Gastrocnemius medialis (tissue), 4 donors: ENCODE measurements at regions not wholly inside any gene's neighbourhood (a gene's known extent, or its start where the extent isn't known, plus 50 kb on each side); places are given as distances from the start of the nearest gene placed in this dataset.

Source experiments
- POLR2A ChIP-seq, 2 donors: fragments of 450-650 bp; IDR thresholded peaks; one replicate each; pipeline ENCODE4 v1.6.1; 2017; ENCODE audit warnings: antibody characterized with exemption in 2 of 2, mild to moderate bottlenecking in 2 of 2, moderate library complexity in 2 of 2
- TF ChIP-seq, protein P1 (sequence below), 5 experiments: fragments of 450-650 bp in 3 of 5; fragments of 200-600 bp in 2 of 5; sonication (generic) in 2 of 5; IDR thresholded peaks in 4 of 5; conservative IDR thresholded peaks in 1 of 5; 1 replicate in 4 of 5; 2 replicates in 1 of 5; pipeline ENCODE4 v1.5.1; 2016 to 2019; ENCODE audit warnings: antibody characterized with exemption in 5 of 5, mild to moderate bottlenecking in 3 of 5, moderate library complexity in 3 of 5

DNA sequence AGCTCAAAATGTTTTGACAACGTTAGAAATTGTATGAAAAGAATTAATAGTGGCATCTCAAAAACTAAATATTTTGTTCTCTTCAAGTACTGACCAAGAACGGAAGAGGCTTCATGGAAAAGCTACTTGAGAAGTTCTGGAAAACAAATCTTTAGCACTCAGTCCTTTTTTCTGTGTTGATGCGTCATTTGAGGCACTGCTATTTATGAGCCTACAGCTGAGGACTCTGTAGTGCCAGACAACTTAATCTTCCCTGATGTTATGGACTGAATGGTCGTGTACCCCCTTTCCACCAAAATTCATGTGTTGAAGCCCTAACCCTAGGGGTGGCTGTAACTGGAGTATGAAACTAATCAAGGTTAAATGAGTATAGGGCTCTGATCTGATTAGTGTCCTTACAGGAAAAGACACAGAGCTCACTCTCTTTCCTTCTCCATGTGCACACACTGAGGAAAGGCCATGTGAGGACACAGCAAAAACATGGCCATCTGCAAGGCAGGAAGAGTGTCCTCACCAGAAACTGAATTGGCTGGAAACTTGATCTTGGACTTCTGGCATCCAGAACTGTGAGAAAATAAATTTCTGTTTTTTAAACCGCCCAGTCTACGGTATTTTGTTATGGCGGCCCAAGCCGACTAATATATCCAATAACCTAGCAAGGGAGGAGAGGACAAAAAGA is 337.0 kb upstream of the CLEC14A start:
- TF ChIP-seq POLR2A (IDR thresholded peaks at IDR 0.05), result no peak
- TF ChIP-seq, protein P1, sequence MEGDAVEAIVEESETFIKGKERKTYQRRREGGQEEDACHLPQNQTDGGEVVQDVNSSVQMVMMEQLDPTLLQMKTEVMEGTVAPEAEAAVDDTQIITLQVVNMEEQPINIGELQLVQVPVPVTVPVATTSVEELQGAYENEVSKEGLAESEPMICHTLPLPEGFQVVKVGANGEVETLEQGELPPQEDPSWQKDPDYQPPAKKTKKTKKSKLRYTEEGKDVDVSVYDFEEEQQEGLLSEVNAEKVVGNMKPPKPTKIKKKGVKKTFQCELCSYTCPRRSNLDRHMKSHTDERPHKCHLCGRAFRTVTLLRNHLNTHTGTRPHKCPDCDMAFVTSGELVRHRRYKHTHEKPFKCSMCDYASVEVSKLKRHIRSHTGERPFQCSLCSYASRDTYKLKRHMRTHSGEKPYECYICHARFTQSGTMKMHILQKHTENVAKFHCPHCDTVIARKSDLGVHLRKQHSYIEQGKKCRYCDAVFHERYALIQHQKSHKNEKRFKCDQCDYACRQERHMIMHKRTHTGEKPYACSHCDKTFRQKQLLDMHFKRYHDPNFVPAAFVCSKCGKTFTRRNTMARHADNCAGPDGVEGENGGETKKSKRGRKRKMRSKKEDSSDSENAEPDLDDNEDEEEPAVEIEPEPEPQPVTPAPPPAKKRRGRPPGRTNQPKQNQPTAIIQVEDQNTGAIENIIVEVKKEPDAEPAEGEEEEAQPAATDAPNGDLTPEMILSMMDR (IDR thresholded peaks at IDR 0.05 in 4 of 5, conservative IDR thresholded peaks at IDR 0.05 in 1 of 5), result no peak
